Panc1 (cell line): ENCODE measurements at regions not wholly inside any gene's neighbourhood (a gene's known extent, or its start where the extent isn't known, plus 50 kb on each side); places are given as distances from the start of the nearest gene placed in this dataset.

Source experiments
- ATAC-seq: fragments of 200-7000 bp; cut with Tn5 transposase; 2 replicates; pipeline ENCODE4 v1.9.1; 2020; ENCODE audit warnings: mild to moderate bottlenecking, moderate library complexity
- BruUV-seq: library from RNA; stranded (reverse); fragments of 400-500 nt; replicated peaks from 2 replicates; lab custom pipeline; 2021; lab: Mats Ljungman, UMichigan
- CTCF ChIA-PET: fragments of 300-600 bp; sonication (Branson Sonifier 250); formaldehyde crosslinking; loops from one replicate; lab custom pipeline; 2022; ENCODE audit warnings: antibody characterized with exemption; lab: Charles Lee
- POLR2A ChIA-PET: fragments of 300-600 bp; sonication (Branson Sonifier 250); formaldehyde crosslinking; loops from one replicate; lab custom pipeline; 2022; ENCODE audit warnings: antibody characterized with exemption; lab: Charles Lee
- DNase-seq: peaks from one replicate; pipeline ENCODE4 v3.0.0-alpha.2; 2010; ENCODE audit warnings: low read depth, low spot score
- H3K27ac ChIP-seq: 2 replicates; pipeline ENCODE4 v1.5.1; 2011; ENCODE audit warnings: mild to moderate bottlenecking, low read length, inconsistent platforms
- H3K27me3 ChIP-seq: fragments of 200-500 bp; sonication (Bioruptor generic); 2 replicates; pipeline ENCODE4 v1.6.0; 2014; ENCODE audit warnings: low read length, inconsistent platforms; ENCODE audit not compliant: control insufficient read depth, insufficient read depth
- H3K36me3 ChIP-seq: fragments of 200-500 bp; sonication (Bioruptor generic); 2 replicates; pipeline ENCODE4 v1.5.1; 2014; ENCODE audit warnings: inconsistent platforms, mild to moderate bottlenecking, low read length, moderate library complexity; ENCODE audit not compliant: control insufficient read depth, insufficient read depth
- H3K4me1 ChIP-seq: 2 replicates; pipeline ENCODE4 v1.5.1; 2011; ENCODE audit warnings: inconsistent platforms, mild to moderate bottlenecking, low read length, moderate library complexity; ENCODE audit not compliant: control insufficient read depth, insufficient read depth
- H3K4me3 ChIP-seq, 2 experiments: 2 replicates each; pipeline ENCODE4 v1.5.1; 2011 to 2012; ENCODE audit warnings: low read depth in 2 of 2, low read length in 2 of 2, mild to moderate bottlenecking in 2 of 2, inconsistent platforms in 1 of 2, moderate library complexity in 1 of 2
- H3K9me3 ChIP-seq: fragments of 200-500 bp; sonication (Bioruptor generic); 2 replicates; pipeline ENCODE4 v1.5.1; 2014; ENCODE audit warnings: low read depth, mild to moderate bottlenecking, inconsistent platforms, low read length, moderate library complexity; ENCODE audit not compliant: control insufficient read depth, insufficient read depth
- CTCF ChIP-seq: fragments of 450-650 bp; IDR thresholded peaks from 2 replicates; pipeline ENCODE4 v1.5.1; 2017; ENCODE audit warnings: mild to moderate bottlenecking
- POLR2AphosphoS5 ChIP-seq: IDR thresholded peaks from 2 replicates; pipeline ENCODE4 v1.6.1; 2012; ENCODE audit warnings: mild to moderate bottlenecking, low read depth, low read length, moderate library complexity
- SIN3A ChIP-seq: IDR thresholded peaks from 2 replicates; pipeline ENCODE4 v1.6.1; 2012; ENCODE audit warnings: low read depth, mild to moderate bottlenecking, low read length, moderate library complexity, borderline replicate concordance; ENCODE audit not compliant: insufficient read depth
- TCF7L2 ChIP-seq: IDR thresholded peaks from 2 replicates; pipeline ENCODE4 v1.6.1; 2011; ENCODE audit warnings: mild to moderate bottlenecking, low read depth, low read length, inconsistent platforms
- in situ Hi-C: cut with HindIII; loops from 2 replicates; pipeline ENCODE4 v1.10.0; 2016; ENCODE audit warnings: low sequenced_read_pairs, low pct_unique_long_range_greater_than_20kb
- intact Hi-C: fragments of 100-400 bp; cut with micrococcal nuclease; formaldehyde crosslinking; loops from one replicate; pipeline ENCODE4 v1.10.0; 2022; ENCODE audit not compliant: unreplicated experiment
- TF ChIP-seq, protein P1 (sequence below), 2 experiments: IDR thresholded peaks; 2 replicates each; pipeline ENCODE4 v1.6.1; 2011 to 2012; ENCODE audit warnings: low read depth in 2 of 2, control low read depth in 1 of 2, low read length in 1 of 2, mild to moderate bottlenecking in 1 of 2, moderate library complexity in 1 of 2; ENCODE audit not compliant: insufficient read depth in 1 of 2

- DNase-seq (no peak), ATAC-seq (no peak)
- Histone ChIP-seq H3K4me1 (no peaks in the 10 kb centered on the region), H3K9me3 (no peaks in the 10 kb centered on the region), H3K36me3 (no peaks in the 10 kb centered on the region), H3K27ac (peak overlapping the region; percentile 51; the same call in 1 of the 2 replicates), H3K4me3 (no peak overlapping the region), H3K27me3 (no peaks in the 10 kb centered on the region)
- TF ChIP-seq POLR2AphosphoS5 (no peak), CTCF (no peak), TCF7L2 (no peak), SIN3A (no peak)
- TF ChIP-seq, protein P1, sequence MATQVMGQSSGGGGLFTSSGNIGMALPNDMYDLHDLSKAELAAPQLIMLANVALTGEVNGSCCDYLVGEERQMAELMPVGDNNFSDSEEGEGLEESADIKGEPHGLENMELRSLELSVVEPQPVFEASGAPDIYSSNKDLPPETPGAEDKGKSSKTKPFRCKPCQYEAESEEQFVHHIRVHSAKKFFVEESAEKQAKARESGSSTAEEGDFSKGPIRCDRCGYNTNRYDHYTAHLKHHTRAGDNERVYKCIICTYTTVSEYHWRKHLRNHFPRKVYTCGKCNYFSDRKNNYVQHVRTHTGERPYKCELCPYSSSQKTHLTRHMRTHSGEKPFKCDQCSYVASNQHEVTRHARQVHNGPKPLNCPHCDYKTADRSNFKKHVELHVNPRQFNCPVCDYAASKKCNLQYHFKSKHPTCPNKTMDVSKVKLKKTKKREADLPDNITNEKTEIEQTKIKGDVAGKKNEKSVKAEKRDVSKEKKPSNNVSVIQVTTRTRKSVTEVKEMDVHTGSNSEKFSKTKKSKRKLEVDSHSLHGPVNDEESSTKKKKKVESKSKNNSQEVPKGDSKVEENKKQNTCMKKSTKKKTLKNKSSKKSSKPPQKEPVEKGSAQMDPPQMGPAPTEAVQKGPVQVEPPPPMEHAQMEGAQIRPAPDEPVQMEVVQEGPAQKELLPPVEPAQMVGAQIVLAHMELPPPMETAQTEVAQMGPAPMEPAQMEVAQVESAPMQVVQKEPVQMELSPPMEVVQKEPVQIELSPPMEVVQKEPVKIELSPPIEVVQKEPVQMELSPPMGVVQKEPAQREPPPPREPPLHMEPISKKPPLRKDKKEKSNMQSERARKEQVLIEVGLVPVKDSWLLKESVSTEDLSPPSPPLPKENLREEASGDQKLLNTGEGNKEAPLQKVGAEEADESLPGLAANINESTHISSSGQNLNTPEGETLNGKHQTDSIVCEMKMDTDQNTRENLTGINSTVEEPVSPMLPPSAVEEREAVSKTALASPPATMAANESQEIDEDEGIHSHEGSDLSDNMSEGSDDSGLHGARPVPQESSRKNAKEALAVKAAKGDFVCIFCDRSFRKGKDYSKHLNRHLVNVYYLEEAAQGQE (IDR thresholded peaks at IDR 0.05; ENCODE audit: insufficient read depth in 1 of 2, low read depth in 2 of 2, low read length in 1 of 2): no peak
- no TSS peak for BruUV-seq
- ChIA-PET POLR2A (no interaction called here), CTCF (no interaction called here)
- intact Hi-C loops (no loop called here), in situ Hi-C loops (no loop called here)
These were observed 198.1 kb upstream of the SH3BP4 start for GRCh38 chr2:234753701-234754100.

- H3K4me3 ChIP-seq: no peak overlapping the region
- ATAC-seq (no peak), DNase-seq (no peak)
- H3K4me1 ChIP-seq: no peaks in the 10 kb centered on the region
- H3K36me3 ChIP-seq: no peaks in the 10 kb centered on the region
- in situ Hi-C loops (no loop called here), intact Hi-C loops (no loop called here)
- no TSS peak for BruUV-seq
- no peak for TF ChIP-seq CTCF
- TF ChIP-seq TCF7L2: no peak
- no peak for TF ChIP-seq SIN3A
- TF ChIP-seq, protein P1 (IDR thresholded peaks at IDR 0.05; ENCODE audit: insufficient read depth in 1 of 2, low read depth in 2 of 2, low read length in 1 of 2): no peak
- TF ChIP-seq POLR2AphosphoS5: no peak
- ChIA-PET POLR2A (no interaction called here), CTCF (no interaction called here)
- no peaks in the 10 kb centered on the region for H3K9me3 ChIP-seq
- no peak overlapping the region for H3K27ac ChIP-seq
- H3K27me3 ChIP-seq: no peaks in the 10 kb centered on the region
These were observed 198.9 kb upstream of the SH3BP4 start for GRCh38 chr2:234752966-234753365.
